ENCODE measurements at regions not wholly inside any gene's neighbourhood (a gene's known extent, or its start where the extent isn't known, plus 50 kb on each side); places are given as distances from the start of the nearest gene placed in this dataset.

- DNase-seq, result no peak
These were observed 260.0 kb downstream of the FAT3 start for GRCh38 chr11:92484570-92484969.

DNA sequence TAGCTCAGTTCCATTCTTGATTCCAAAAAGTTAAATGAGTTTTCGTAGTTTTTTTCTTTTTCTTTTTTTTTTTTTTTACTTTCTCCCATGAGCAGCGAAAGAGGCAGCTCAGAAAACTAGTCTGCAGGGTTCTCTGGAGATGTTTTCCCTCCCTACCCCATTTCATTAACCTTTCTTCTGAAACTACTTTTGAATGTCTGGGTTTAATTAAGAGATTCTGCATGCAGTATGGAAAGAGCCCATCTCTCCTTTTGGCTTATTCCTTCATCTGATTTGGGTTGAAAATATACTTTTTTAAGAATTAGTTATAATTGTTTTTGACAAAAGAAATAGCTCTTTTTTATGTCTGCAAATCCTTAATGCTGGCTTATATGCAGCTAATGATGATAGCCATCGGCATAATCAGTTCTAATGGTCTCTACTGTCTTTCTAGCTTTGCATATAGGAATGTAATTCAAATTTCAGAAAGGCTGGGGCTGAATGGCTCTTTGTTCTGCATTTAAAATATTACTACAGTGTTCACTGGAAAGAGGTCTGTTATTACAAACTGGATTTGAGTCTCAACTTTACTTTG lies 265.3 kb downstream of the FAT3 start:
- DNase-seq, result no peak

DNA sequence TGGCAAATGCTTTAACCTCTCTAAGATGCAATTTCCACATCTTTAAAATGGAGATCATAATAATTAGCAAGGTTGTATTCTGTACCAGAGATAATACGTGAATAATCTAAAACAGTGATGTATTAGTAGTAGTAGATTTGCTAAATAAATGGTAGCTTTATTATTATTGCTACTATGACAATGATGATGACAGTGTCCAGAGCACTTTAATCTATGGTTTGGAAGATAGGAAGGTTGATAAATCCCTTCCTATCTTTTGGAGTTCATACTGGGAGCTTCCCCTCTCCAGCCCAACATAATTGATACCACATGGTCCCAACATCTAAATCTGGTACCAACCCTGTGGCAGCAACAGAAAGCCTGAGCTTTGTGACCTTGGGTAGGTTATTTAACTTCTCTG lies 267.8 kb downstream of the FAT3 start:
- no peak for DNase-seq

DNA sequence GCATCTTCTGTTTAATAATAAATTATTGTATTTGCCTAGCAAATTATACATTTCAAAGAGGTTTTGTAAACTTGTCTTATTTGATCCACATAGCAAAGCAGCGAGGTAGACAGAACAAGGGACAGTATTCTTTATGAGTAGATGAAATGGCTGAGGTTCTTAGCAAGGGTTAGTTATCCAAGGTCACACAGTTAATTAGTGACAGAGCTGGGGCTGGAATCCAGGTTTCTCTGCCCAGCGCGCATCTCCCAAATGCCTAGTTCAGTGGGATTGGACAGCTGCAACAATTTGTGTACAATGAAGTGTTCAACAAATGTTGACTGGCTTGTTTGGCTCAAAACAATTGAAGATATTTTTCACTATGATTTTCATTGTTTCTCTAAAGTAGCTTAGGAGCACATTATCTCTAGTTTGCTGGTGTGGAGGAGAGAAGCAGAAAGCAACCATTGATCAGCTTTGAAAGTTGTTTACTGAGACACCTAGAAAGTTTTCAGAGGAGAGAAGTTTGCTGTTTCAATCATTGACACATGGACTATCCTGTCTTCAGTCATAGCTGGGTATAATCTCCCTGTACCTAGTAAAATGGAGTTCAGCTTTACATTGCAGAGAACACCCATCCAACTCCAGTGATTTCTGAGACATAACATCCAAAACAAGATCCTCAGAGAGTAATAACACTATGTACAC lies 270.6 kb downstream of the FAT3 start:
- DNase-seq, result no peak

- no peak for DNase-seq
These were observed 275.8 kb downstream of the FAT3 start for GRCh38 chr11:92500453-92500852.

GRCh38 chr11:92501066-92501739 lies 276.6 kb downstream of the FAT3 start:
- no peak for DNase-seq

DNA sequence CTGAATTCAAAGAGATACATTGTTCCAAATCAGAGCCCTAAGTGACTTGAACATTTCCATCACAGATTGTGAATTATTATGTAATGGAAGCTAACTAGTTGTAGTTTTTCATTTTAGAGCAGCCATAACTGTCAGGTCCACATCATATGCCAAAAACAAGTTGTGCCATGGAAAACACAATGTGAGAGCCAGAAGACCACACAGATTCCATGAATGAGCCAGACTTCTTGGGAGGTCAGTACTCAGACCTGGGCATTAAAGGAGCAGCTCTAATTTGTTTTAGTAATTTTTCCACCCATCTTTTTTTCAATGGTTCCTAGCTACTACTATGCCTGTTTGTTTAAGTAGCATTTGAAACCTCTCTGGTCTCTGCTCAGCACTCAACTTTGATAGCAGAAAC lies 279.4 kb downstream of the FAT3 start:
- DNase-seq, result no peak

DNA sequence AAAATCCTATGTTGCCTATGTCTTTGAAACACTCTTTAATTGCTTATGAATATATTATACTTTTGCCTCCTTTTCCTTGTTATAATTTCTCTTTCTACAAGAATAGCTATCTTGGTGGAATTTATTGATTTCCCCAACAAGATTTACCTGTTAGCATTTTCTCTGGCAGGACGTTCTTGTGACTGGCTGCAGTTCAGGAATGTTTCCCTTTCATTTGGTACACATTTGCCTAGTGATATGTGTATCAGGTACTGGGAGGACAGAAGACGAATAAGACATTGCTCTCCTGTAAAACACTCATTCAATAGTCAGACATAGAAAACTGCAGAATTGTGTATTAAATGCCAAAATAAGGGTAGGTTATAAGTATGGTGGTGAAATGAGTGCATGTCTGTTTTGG lies 279.9 kb downstream of the FAT3 start:
- DNase-seq, result no peak

DNA sequence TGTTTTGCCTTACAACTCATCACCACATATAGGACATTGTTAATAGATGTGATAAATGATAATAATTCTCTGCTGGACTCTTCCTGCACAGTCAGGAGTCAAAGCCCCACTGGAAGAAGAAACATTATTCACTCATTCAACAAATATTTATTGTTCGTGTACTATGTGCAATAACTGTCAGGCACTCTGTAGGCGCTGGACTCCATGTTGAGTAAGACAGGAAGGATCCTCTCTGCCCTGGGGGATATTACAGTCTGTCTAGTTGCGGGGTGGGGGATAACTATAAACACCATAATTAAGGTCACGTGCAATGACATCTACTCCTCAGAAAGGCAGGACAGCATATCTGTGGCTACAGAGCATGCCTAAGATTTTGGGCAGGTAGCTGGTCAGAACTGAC lies 281.1 kb downstream of the FAT3 start:
- DNase-seq, result no peak

- DNase-seq, result no peak
These were observed 282.3 kb downstream of the FAT3 start for GRCh38 chr11:92506809-92507336.

GRCh38 chr11:92510591-92510990 lies 286.0 kb downstream of the FAT3 start:
- no peak for DNase-seq

- no peak for DNase-seq
These were observed 287.0 kb downstream of the FAT3 start for GRCh38 chr11:92511522-92512203.

GRCh38 chr11:92512204-92512569 lies 287.6 kb downstream of the FAT3 start:
- DNase-seq, result no peak

GRCh38 chr11:92523611-92524010 lies 299.0 kb downstream of the FAT3 start:
- DNase-seq, result no peak

GRCh38 chr11:92524542-92524941 lies 299.9 kb downstream of the FAT3 start:
- DNase-seq, result no peak

DNA sequence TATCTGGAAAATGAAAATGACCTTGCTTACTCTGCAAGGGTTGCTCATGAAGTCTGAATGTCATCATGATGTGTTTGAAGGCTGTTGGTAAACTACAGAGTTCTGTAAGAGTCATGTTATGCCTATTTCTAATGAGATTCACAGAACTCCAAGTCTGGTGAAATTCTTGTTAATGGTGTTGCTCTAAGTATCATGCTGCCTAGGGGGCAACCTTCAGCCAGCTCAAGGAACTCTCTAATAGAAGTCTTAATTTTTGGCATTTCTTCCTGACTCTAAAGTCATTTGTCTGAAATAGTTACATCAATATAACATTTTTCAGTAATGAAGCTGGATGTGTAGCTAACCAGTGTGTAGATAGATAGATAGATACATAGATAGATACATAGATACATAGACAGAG lies 302.8 kb downstream of the FAT3 start:
- no peak for DNase-seq

GRCh38 chr11:92528001-92528400 lies 303.4 kb downstream of the FAT3 start:
- DNase-seq, result no peak

DNA sequence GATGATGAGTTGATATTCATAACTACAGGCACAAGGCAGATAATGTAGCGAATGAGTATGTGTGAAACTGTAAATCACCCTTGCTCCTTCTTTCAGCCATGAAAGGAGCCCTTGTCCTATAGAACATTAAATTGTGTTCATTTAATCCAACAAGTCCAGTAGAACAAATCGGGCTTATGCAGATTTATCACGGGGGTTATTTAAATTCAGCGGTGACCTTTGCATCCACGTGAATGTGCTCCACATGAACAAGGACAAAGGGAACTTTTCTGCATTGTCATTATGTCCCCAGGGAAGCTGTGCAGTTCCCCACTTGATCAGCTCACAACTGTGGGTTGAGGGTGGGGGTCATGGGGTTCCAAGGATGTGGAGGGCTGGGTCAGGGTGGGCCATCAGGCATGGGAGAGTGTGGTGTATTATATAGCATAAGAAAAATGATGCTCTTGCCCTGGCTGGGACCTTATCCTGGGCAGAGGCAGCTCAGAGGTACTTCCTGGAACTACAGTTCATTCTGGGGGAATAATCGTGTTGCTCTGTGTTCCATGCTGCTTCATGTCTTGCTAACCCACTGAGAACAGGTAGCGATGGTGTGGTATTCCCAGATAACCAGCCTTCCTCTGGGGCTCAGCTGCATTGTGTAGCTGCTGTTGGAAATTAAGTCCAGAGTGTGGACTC lies 306.6 kb downstream of the FAT3 start:
- DNase-seq, result no peak

DNA sequence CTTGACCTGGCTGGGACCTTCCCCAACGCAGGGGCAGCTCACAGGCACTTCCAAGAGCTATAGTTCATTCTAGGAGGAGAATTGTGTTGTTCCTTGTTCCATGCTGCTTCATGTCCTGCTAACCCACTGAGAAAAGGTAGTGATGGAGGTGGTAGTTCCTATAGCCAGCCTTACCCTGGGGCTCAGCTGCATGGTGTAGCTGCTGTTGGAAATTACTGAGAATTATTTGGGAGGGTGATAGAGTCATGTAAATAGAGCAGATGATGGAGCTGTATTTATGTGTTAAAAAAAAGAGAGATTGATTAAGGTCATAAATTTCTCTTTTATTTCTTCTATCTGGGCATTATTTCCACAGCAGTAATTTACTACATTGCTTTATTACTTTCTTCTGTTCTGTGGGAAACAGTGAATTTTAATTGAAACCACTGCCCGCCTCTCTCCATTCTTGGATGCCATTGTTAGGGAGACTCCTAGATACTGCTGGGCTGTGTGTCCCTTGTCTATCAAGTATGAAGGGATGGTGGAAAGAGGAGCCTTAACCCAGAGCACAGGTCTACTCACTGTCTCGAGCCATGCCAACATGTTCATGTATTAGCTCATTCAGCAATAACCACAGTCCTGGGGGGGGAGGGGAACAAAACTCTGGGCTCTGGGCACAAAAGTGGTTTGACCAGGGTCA lies 309.2 kb downstream of the FAT3 start:
- DNase-seq, result no peak

GRCh38 chr11:92536883-92537282 lies 312.3 kb downstream of the FAT3 start:
- DNase-seq, result no peak

- DNase-seq, result no peak
These were observed 315.5 kb downstream of the FAT3 start for GRCh38 chr11:92540096-92540495.

DNA sequence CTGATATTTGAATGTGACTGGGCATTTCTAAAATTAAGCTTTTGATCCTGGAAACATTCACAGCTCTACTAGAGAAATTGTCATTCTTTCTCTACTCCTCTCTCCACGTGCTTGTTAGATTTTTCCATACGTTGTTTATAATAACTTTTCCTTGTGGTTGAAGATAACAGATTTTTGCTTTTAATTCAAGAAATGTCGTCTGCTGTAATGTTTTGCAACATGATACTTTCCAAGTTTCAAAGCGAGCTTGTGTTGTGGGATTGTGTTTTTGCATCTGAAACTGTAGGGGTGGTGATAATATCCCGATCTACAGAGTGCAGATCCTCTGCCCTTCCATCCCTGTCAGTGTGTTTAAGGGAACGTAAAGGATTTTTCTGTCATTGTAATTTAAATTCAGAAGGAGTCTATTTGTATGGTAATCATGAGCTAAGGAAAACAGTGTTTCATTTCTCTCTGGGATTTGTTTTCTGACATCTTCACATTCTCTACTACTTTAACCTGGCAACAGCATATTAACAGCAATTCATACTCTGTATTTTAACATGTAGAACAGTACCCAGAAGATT lies 321.4 kb downstream of the FAT3 start:
- DNase-seq, result no peak

Data from CD4-positive, alpha-beta T cell treated with Interleukin-21 for 1 hour (primary cell).